ENCODE measurements at regions not wholly inside any gene's neighbourhood (a gene's known extent, or its start where the extent isn't known, plus 50 kb on each side); places are given as distances from the start of the nearest gene placed in this dataset.
"Not testable (repeated sequence)": the region's sequence is repeated elsewhere in the genome, so short reads cannot be mapped to it uniquely, and the experiment has no call there.

DNA sequence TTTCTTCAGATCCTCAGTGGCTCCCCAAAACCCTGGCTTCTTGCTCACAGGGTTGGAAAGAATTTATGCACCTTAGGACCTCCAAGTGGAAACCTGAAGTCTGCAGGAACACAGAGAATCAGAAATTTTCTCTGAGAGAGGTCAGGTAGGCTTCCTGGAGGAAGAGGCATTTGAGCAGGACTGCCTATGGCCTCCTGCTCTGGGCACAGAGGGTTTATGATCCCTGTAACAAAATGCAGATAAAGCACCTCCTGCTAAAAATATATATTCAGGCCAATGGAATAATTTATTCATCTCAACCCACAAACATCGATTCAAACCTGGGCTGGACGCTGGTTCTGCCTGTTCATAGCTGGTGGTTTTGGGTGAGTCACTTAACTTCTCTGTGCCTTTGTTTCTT, 68.1 kb upstream of the FGF3 start:
- no peak for DNase-seq

DNA sequence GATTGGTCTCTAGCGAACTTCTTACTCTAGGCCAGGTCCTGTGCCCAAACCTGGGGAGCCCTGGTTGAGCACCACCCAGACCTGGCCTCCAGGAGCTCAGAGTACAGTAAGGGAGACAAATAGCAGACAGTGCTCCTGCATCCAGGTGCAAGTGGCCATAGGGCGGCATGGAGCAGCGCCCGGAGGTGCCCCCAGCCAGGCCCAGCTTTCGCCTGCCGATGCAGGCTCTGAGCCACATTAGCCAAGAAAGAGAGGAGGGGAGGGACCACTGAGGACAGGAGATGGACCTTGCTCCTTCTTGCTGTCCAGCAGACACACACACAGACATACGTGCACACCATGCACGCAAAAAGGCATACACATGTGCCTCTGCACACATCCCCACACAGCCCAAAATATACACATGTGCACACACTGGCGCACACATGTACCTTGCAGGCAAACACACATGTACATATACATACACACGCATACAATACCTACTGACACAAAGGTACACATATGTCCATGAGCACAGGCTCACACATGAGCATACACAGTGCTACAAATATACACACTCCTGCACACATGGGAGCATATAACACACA, 68.7 kb upstream of the FGF3 start:
- no peak for DNase-seq

- DNase-seq: peak; percentile 1
Measured at GRCh38 chr11:69888483-69889181, 69.4 kb upstream of the FGF3 start.

DNA sequence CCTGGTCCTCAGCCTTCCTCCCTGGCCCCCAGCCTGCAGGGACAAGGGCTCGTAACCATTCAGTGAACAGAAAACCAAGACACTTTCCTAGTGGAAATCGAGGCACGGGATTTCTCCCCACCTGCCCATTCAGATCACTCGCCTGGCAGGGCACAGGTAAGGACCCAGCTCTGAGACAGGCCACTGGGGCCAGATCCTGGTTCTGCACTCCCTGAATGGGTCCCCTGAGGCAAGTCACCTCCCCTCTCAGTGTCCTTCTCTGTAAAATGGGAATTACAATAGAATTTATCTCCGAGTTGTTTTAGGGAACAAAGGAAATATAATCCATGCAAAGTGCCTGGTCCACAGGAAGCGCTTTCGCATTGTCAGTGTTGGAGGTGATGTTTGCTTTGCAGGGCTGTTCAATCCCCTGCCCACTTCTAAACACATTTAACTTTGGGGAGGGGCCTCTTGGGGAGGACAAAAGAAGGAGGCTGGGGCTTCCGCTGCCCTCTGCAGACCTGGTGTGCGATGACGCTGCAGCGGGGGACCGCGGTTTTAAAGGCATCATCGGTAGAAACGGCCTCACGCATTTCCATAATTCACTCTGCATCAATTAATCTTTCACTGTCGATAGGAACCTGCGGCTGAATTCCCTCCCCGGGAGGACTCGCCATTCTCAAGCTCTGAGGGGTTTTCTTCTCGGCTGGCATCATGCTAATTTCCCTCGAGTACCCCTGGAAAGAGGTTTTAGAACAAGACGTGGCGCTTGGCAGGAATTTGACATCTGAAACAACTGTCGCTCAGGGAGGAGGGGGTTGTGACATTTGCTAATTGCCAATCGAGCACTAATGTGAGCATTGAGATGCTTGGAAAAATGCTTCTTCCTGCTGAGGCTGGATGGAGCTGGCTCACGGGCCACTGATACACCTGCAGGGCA, 70.4 kb upstream of the FGF3 start:
- no peak for DNase-seq

DNA sequence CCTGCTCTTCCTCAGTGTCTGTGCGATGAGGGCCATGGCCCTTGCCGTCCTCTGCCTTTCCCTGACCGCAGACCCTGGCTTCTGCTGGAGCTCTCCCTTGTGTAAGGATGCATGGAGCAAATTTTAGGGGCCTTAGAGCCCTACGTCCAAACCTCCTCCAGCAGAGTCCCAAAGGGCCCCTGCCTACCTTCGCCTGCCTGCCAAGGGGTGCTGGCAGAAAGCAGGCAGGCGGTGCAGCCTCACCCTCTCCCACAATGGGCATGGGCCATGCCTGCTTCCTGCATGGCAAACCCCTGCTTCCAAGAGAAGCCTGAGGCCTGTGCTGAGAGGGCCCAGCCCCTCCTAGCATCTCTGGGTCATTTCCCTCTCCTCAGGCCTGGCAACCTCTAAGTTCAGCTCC, 71.3 kb upstream of the FGF3 start:
- DNase-seq: no peak

GRCh38 chr11:69891421-69892236, 72.4 kb upstream of the FGF3 start:
- DNase-seq: no peak

DNA sequence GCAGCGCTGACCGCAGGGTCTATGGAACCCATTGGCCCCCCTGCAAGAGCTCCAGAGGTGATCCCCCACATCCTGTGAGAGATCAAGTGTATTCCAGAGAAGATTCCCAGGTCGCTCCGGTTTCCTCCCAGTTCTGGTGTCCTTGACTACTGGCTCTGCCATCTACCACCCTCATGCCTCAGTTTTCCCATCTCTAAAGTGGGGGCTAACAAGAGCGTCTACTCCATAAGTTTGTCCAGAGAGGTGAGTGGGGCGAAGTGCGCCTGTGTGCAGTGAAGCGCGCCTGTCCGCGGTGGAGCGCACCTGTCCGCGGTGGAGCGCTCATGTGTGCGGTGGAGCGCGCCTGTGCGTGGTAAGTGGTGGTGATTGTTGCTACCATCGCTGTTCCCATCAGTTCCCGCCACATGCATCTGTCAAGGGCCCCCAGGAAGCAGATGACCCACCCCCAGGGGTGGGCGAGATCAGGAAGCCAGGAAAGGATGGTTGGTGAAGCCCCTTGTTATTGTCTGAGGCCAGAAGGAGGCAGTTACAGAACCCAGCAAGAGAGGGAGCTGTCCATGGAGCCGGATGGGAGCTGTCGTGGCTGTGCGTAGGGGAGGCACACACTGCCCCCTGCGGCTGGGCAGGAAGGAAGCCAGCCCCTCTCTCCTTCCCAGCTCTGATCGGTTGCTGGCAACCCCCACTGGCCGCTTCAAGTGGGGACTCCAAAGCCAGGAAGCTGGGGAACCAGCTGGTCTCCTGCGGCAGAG, 73.2 kb upstream of the FGF3 start:
- DNase-seq: no peak

GRCh38 chr11:69892986-69893555, 73.9 kb upstream of the FGF3 start:
- DNase-seq: no peak

- no peak for DNase-seq
Measured at GRCh38 chr11:69893631-69894030, 74.4 kb upstream of the FGF3 start.

GRCh38 chr11:69894181-69894611, 75.0 kb upstream of the FGF3 start:
- no peak for DNase-seq

GRCh38 chr11:69894648-69895047, 75.4 kb upstream of the FGF3 start:
- no peak for DNase-seq

GRCh38 chr11:69896250-69896649, 77.0 kb upstream of the FGF3 start:
- DNase-seq: no peak

DNA sequence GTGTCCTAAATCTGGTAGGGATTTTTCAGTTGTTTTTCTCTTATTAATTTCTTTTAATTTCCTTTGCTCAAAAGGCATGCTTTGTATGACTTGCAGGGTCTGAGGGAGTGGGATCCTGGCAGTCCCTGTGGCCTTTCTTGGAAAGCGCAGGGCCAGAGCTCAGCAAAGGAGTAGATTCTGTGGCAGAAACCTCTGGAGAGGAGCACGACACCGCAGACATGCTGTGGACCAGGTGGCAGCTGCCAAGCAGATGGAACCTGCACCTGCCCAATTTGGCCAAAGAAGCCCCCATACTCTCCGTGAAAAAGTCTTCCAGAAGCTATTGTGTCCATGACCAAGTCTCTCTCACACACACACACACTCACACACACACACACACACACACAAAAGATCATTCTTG, 78.9 kb upstream of the FGF3 start:
- no peak for DNase-seq

DNA sequence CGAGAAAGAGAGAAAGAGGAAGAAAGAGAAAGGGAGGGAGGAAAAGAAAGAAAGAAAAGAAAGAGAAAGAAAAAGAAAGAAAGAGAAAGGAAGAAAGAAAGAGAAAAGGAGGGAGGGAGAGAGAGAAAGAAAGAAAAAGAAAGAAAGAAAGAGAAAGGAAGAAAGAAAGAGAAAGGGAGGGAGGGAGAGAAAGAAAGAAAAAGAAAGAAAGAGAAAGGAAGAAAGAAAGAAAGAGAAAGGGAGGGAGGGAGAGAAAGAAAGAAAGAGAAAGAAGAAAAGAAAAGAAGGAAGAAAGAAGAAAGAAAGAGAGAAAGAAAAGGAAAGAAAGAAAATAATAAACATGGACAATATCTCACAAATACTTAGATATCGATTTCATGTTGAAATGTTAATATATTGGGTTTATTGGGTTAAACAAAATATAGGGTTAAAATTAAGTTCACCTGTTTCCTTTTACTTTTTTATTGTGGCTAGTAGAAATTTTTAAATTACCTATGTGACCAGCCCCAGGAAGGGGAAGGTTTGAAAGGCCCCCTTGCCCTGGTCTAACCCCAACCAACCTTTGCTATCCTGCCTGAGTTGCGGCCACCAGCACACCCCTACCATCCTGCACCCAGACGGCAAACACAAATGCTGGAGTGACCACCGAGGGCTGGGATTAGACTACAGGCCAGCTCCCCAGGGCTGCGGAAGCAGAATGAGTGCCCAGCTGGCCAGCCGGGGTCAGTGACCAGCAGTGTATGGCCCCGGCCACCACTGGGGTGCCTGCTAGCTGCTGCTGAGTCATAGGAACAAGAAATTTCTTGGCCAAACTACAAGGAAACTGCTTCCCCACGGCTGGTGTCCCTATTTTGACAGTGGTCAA, 81.0 kb upstream of the FGF3 start:
- no peak for DNase-seq

DNA sequence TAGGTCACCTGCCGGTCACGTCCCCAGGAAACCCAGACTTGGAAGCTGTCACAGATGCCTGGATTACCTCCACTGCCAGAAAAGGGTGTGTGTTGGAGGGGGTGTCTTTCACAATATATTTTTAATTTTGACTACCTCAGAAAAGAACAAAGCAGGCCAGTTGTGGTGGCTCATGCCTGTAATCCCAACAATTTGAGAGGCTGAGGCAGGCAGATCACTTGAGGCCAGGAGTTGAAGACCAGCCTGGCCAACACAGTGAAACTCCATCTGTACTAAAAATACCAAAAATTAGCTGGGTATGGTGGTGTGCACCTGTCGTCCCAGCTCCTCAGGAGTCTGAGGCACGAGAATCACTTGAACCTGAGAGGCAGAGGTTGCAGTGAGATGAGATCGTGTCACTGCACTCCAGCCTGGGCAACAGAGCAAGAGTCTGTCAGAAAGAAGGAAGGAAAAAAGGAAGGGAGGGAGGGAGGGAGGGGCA, 81.6 kb upstream of the FGF3 start:
- not testable (repeated sequence) for DNase-seq

GRCh38 chr11:69902337-69902736, 83.1 kb upstream of the FGF3 start:
- DNase-seq: no peak

DNA sequence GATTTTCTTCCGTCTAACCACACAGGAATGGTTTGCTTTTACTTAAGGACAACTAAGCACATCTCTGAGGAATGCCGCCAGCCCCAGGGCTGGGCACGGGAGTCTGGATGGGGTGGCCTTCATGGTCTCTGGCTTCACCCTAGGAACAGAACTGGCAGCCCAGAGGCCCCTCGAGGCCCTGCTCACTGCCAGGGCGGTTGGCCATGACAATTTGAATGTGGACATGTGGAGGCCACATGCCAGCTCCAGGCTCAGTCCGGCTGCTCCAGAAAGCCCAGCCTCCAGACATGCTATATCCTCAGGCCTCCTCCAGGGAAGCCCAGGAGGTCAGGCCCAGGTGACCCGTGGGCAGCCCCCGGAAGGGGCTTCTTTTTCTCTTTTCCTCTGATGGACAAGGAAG, 84.0 kb upstream of the FGF3 start:
- no peak for DNase-seq

DNA sequence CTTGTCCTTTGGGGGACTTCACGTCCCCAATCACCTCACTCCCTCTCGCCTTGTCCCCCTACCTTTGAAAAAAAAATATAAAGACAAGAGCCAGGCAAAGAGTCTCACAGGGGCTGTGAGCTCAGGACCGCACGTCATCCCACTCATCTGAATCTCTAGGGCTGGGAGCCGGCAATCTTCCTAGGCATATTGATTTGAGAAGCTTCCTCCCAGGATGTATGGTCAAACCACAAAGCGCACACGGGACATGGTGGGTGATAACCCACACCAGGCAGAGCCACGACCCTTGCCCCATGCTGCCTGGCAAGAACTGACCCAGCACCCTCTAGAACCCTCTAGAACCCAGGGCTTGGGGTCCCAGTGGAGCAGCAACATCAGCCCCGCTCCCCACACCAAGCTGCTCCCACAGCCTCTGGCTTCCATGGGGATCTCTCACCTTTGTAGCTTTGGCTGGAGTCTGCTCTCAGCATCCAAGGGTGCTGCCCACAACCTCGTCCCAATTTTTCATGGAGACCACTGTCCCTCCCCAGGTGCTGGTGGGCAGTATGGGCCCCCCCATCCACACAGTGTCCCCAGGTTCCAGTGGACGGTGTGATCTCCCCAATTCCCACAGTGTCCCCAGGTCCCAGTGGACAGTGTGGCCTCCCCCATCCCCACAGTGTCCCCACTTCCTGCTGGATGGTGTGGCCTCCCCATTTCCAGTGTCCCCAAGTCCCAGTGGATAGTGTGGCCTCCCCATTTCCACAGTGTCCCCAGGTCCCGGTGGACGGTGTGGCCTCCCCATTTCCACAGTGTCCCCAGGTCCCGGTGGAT, 85.2 kb upstream of the FGF3 start:
- no peak for DNase-seq

DNA sequence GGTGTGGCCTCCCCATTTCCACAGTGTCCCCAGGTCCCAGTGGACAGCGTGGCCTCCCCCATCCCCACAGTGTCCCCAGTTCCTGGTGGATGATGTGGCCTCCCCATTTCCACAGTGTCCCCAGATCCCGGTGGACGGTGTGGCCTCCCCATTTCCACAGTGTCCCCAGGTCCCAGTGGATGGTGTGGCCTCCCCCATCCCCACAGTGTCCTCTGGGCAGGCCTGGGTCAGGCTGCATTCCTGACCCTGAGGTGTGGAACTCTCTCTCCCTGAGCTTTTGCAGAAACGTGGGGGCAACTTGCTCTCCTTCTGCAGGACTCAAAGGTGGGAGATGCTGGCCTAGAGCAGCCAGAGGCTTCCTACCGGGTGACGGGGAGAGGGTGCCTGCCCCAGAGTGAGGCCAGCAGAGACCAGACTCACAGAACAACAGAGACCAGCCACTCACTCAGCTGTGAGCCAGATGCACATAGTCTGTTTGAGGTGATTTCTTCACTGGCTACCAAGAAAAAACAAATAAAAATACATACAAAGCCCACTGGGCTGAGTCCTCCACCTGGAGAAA, 85.8 kb upstream of the FGF3 start:
- no peak for DNase-seq

All from NCI-H446 treated with DMSO at 0.1 percent for 48 hours (cell line).